ENCODE measurements at regions not wholly inside any gene's neighbourhood (a gene's known extent, or its start where the extent isn't known, plus 50 kb on each side); places are given as distances from the start of the nearest gene placed in this dataset.
"Not testable (repeated sequence)": the region's sequence is repeated elsewhere in the genome, so short reads cannot be mapped to it uniquely, and the experiment has no call there.

DNA sequence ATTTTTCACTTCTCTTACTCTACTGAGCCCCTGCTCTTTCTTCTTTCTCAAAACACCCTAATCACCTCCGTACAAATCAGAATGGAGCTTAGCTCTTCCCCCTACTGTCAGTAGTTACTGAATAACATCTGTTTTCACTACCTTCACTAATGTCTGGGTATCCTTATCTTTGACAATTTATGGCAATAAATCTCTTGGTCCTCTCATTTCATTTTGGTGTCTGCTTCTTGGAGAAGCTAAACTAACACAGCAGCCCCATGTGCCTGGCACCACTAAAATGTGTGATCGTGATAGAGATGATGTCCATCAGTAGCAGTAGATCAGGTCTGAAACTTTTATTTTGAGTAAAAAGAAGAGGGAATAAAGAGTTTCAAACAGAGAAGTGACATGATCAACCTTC is 496.5 kb downstream of the PID1 start:
- H3K27ac Mint-ChIP-seq (ENCODE audit: unreplicated experiment) = no peak overlapping the region
- no peak for TF ChIP-seq CTCF (IDR thresholded peaks at IDR 0.05)
- no peaks in the 10 kb centered on the region for H3K4me1 Mint-ChIP-seq (ENCODE audit: unreplicated experiment)
- peaks cover 29% of the 10 kb centered on the region for H3K9me3 Mint-ChIP-seq (ENCODE audit: unreplicated experiment)
- H3K4me3 Mint-ChIP-seq (ENCODE audit: unreplicated experiment) = no peak overlapping the region
- no peaks in the 10 kb centered on the region for H3K36me3 Mint-ChIP-seq (ENCODE audit: unreplicated experiment)
- no peaks in the 10 kb centered on the region for H3K27me3 Mint-ChIP-seq (ENCODE audit: unreplicated experiment)
- DNase-seq (ENCODE audit: extremely low spot score, unreplicated experiment) = no peak

GRCh38 chr2:228771774-228772173 is 499.3 kb downstream of the PID1 start:
- no peak overlapping the region for H3K4me3 Mint-ChIP-seq (ENCODE audit: unreplicated experiment)
- TF ChIP-seq CTCF (IDR thresholded peaks at IDR 0.05) = no peak
- H3K9me3 Mint-ChIP-seq (ENCODE audit: unreplicated experiment) = peaks cover 26% of the 10 kb centered on the region
- H3K27ac Mint-ChIP-seq (ENCODE audit: unreplicated experiment) = no peak overlapping the region
- peaks cover 10% of the 10 kb centered on the region for H3K4me1 Mint-ChIP-seq (ENCODE audit: unreplicated experiment)
- no peak for DNase-seq (ENCODE audit: extremely low spot score, unreplicated experiment)
- no peaks in the 10 kb centered on the region for H3K36me3 Mint-ChIP-seq (ENCODE audit: unreplicated experiment)
- H3K27me3 Mint-ChIP-seq (ENCODE audit: unreplicated experiment) = no peaks in the 10 kb centered on the region

DNA sequence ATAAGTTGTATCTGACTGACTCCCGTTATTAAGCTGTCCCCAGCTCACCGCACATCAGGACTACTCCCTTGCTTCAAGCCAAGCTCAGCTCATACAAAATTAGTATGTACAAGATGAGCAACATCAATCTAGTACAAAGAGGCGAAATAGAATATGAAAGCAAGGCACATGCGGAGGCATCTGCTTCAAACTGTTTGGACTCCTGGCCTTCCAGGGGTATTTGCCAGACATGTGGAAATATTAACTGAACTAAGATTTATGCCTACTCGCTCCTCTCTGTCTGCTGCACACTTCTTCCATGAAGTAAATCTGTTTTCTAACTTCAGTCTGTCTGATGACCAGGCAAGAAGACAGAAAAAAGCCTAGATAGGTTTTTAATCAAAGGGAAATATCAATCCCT is 499.8 kb downstream of the PID1 start:
- no peak for TF ChIP-seq CTCF (IDR thresholded peaks at IDR 0.05)
- no peaks in the 10 kb centered on the region for H3K27me3 Mint-ChIP-seq (ENCODE audit: unreplicated experiment)
- no peak overlapping the region for H3K4me3 Mint-ChIP-seq (ENCODE audit: unreplicated experiment)

GRCh38 chr2:228768818-228769217 is 502.3 kb downstream of the PID1 start:
- Mint-ChIP-seq H3K4me3 (ENCODE audit: unreplicated experiment) (no peak overlapping the region), H3K27ac (ENCODE audit: unreplicated experiment) (no peak overlapping the region), H3K36me3 (ENCODE audit: unreplicated experiment) (no peaks in the 10 kb centered on the region), H3K27me3 (ENCODE audit: unreplicated experiment) (no peaks in the 10 kb centered on the region), H3K4me1 (ENCODE audit: unreplicated experiment) (peaks cover 10% of the 10 kb centered on the region), H3K9me3 (ENCODE audit: unreplicated experiment) (peaks cover 17% of the 10 kb centered on the region)
- TF ChIP-seq CTCF (IDR thresholded peaks at IDR 0.05) = no peak
- no peak for DNase-seq (ENCODE audit: extremely low spot score, unreplicated experiment)

More for the DNA sequence above, 499.8 kb downstream of the PID1 start:
- Mint-ChIP-seq H3K4me1 (ENCODE audit: unreplicated experiment) (peaks cover 10% of the 10 kb centered on the region), H3K36me3 (ENCODE audit: unreplicated experiment) (no peaks in the 10 kb centered on the region), H3K27ac (ENCODE audit: unreplicated experiment) (no peak overlapping the region), H3K9me3 (ENCODE audit: unreplicated experiment) (peaks cover 26% of the 10 kb centered on the region)
- no peak for DNase-seq (ENCODE audit: extremely low spot score, unreplicated experiment)

GRCh38 chr2:228768141-228768540 is 502.9 kb downstream of the PID1 start:
- Mint-ChIP-seq H3K4me1 (ENCODE audit: unreplicated experiment) (peaks cover 10% of the 10 kb centered on the region), H3K9me3 (ENCODE audit: unreplicated experiment) (peaks cover 17% of the 10 kb centered on the region)
- not testable (repeated sequence) for H3K4me3 Mint-ChIP-seq (ENCODE audit: unreplicated experiment); H3K27me3 Mint-ChIP-seq (ENCODE audit: unreplicated experiment); DNase-seq (ENCODE audit: extremely low spot score, unreplicated experiment); H3K36me3 Mint-ChIP-seq (ENCODE audit: unreplicated experiment); H3K27ac Mint-ChIP-seq (ENCODE audit: unreplicated experiment)

GRCh38 chr2:228767196-228767595 is 503.9 kb downstream of the PID1 start:
- DNase-seq (ENCODE audit: extremely low spot score, unreplicated experiment) = no peak
- Mint-ChIP-seq H3K4me1 (ENCODE audit: unreplicated experiment) (peaks cover 10% of the 10 kb centered on the region), H3K9me3 (ENCODE audit: unreplicated experiment) (peaks cover 13% of the 10 kb centered on the region), H3K27ac (ENCODE audit: unreplicated experiment) (no peak overlapping the region), H3K36me3 (ENCODE audit: unreplicated experiment) (no peaks in the 10 kb centered on the region), H3K4me3 (ENCODE audit: unreplicated experiment) (no peak overlapping the region), H3K27me3 (ENCODE audit: unreplicated experiment) (no peaks in the 10 kb centered on the region)
- TF ChIP-seq CTCF (IDR thresholded peaks at IDR 0.05) = no peak

All from osteocyte (in vitro differentiated cells).